ENCODE measurements at regions not wholly inside any gene's neighbourhood (a gene's known extent, or its start where the extent isn't known, plus 50 kb on each side); places are given as distances from the start of the nearest gene placed in this dataset.
"Not testable (repeated sequence)": the region's sequence is repeated elsewhere in the genome, so short reads cannot be mapped to it uniquely, and the experiment has no call there.

- DNase-seq, result peak; percentile 8
These were observed 117.9 kb upstream of the SFSWAP start for GRCh38 chr12:131592972-131593371.

- DNase-seq, result no peak
These were observed 117.5 kb upstream of the SFSWAP start for GRCh38 chr12:131593406-131593805.

- DNase-seq, result no peak
These were observed 114.8 kb upstream of the SFSWAP start for GRCh38 chr12:131596115-131596514.

DNA sequence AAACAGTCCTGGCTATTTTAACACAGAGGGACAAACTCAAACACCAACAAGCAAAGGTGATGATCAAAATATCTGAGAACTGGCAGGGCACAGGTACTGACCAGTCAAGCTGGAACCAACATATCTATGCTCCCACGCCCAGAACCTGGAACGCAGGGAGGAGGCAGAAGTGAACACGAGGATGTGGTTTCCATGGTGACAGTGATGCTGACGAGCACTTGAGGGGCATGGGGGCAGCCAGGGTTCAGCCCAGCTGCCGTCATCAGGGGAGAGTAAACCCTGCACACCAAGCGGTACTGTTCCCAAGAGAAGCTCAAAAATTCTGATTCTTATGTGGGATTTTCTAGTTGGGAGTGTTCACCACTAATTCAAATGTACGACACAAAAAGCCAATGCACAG lies 113.6 kb upstream of the SFSWAP start:
- no peak for DNase-seq

GRCh38 chr12:131598717-131599116 lies 112.2 kb upstream of the SFSWAP start:
- no peak for DNase-seq

GRCh38 chr12:131599190-131600159 lies 111.4 kb upstream of the SFSWAP start:
- DNase-seq, result no peak

GRCh38 chr12:131600160-131600532 lies 110.7 kb upstream of the SFSWAP start:
- no peak for DNase-seq

DNA sequence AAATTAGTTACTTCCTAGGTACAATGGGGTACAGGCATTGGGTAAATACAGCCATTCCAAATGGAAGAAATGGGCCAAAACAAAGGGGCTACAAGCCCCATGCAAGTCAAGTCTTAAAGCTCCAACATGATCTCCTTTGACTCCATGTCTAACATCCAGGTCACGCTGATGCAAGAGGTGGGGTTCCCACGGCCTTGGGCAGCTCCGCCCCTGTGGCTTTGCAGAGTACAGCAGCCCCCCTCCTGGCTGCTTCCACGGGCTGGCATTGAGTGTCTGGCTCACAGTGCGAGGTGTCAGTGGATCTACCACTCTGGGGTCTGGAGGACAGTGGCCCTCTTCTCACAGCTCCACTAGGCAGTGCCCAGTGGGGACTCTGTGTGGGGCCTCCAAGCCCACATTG lies 109.4 kb upstream of the SFSWAP start:
- not testable (repeated sequence) for DNase-seq

GRCh38 chr12:131603106-131603938 lies 107.6 kb upstream of the SFSWAP start:
- DNase-seq, result no peak

DNA sequence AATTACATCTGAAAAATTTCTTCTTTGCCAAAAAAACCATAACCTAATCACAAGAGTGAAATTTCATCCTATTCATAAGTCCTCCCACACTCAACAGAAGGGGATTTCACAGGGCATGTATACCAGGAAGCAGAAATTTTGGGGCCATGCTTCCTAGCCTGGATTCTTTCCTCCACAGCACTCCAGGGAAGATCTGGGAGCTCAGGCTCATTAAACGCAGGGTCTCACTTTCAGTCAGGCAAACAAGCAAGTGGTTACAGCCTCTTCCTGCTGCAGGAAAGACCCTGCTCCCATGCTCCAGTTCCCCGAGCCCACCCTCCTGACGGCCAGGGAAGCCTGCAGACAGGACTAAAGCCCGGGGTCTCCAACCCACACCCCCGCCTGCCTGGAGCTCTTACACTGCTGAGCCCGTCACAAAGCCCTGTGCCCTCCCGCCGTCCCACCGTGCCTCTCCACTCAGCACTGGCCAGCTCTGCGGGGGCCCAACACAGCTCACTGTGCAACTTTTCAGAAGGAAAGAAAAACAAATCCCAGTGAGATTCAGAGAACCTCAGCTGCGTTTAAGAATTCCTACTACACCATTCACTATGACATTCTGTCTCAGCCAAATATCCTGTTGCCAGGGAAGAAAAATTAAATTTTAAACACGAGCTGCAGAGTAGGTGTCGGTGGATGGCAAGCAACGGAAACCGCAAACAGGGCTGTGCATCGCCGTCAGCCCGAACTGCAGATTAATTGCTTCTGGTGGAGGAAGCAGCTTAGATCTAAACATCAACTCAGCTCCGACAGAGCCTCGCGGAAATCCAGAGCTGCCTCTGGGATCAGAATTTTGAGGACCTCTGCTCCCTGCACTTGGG lies 106.7 kb upstream of the SFSWAP start:
- DNase-seq, result peak; percentile 15

- no peak for DNase-seq
These were observed 106.0 kb upstream of the SFSWAP start for GRCh38 chr12:131604859-131605258.

GRCh38 chr12:131605304-131605829 lies 105.5 kb upstream of the SFSWAP start:
- DNase-seq, result no peak

GRCh38 chr12:131606218-131606901 lies 104.5 kb upstream of the SFSWAP start:
- DNase-seq, result no peak

DNA sequence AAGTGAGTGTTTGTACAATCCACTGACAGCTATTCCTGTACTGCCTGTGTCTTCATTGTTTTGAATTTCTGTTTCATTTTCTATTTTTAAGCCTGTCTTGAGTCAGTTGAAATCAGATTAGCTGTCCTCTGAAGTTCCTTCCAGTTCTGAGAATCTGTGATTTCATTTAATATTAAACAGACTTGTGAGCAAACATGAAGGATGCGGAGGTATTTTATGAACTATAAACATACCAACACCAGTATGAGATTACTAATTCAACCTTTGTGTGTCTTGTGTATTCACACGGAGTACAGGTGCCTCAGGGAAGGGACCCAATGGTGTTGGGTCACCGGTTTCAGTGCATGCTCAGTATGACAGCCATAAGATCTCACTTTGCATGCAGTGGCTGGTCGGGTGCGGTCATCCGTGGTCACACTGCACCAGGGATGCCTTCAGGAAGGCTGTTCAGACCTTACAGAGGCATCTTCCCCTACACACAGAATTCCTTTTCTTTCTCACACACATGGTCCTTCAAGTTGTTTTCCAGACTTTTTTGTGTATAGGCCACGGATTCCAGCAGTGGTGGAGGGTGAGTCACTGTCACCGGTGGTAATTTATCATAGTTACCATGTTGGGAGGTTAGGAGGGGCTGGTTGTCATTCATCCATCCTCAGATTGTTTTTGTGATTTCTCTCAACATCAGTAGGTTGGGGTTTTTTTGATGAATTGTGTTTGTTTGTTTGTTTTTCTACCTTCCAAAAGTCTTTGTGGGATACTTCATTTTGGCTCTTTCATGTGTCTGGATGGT lies 103.0 kb upstream of the SFSWAP start:
- peak; percentile 24 for DNase-seq

- DNase-seq, result peak; percentile 27
These were observed 101.9 kb upstream of the SFSWAP start for GRCh38 chr12:131608740-131609690.

DNA sequence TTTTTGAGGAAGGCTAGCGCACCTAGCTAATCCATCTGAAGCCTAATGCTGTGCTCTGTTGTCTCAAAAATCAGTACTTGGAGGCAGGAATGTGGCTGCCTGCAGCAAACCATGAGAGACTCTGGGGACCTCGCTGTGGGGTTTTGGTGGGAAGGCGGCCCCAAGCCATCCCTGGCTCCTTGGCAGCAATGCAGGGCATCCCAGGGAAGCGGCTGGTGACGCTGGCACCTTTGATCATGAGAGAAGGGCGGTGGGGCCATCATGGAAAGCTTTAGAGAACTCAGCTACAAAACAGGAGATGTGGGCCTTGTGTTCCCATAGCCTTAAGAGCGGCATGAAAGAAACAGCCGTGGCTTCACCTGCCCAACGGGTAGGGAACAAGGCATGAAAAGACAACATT lies 101.1 kb upstream of the SFSWAP start:
- DNase-seq, result no peak

- DNase-seq, result no peak
These were observed 100.7 kb upstream of the SFSWAP start for GRCh38 chr12:131610181-131610580.

DNA sequence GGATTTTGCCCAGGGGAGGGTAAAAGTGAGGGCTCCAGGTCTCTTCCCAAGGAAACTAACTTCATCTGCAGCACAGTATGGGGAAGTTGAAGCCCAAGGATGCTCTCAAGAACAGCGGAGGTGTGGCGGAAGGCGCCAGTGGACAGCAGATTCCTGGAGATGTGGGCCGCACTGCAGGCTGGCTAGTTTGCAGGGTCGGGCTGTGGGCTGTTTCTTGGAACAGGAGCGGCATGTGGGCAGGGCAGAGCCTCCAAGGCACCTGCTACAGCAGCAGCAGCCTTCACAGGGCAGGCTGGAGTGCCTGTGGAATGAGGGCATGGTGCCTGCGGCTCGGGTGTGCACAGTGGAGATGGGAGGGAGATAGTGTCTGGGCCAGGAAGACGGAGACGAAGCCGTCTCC lies 100.0 kb upstream of the SFSWAP start:
- DNase-seq, result no peak

GRCh38 chr12:131611416-131612091 lies 99.3 kb upstream of the SFSWAP start:
- no peak for DNase-seq
